NCI-H526 (cell line): ENCODE measurements at regions not wholly inside any gene's neighbourhood (a gene's known extent, or its start where the extent isn't known, plus 50 kb on each side); places are given as distances from the start of the nearest gene placed in this dataset.
"Not testable (repeated sequence)": the region's sequence is repeated elsewhere in the genome, so short reads cannot be mapped to it uniquely, and the experiment has no call there.

Source experiments
- DNase-seq, 2 experiments: peaks; one replicate each; lab custom pipeline; 2025; lab: John Stamatoyannopoulos, UW

DNA sequence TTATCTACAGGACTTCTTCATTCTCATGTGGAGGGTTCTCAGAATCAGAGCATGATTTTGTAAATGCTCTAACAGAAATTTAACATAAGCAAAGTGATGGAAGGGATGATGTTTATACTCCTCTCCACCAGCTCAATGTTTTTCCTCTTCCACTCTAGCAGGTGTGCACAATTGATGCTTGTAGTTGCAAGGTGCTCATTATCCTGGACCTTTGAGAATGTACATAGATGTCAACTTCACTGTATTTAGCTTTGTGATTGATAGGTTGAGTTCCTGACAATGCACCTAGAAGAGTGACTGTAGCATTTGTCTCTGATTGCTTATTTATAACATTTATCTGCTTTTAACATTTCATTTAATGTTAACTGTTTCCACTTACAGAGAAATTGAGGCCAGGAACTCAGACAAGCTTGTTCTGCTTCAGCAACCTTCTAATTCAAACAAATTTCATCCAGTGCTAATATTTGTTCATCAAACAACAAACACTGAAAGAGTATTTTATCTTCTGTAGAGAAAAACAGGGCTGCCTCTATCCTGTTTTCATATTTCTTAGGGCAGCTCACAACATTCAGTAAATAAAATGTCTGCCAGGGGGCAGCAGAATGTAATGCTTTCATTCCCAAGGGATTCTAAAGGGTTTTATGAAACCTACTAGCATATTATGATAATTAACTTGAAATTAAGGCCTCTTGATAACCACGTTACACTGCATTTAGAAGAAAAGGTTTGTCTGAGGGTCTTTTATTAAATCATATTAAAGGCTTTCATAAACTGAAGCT lies 127.9 kb upstream of the NOL4 start:
- peak in 1 of 2 experiments; percentile 64 for DNase-seq

DNA sequence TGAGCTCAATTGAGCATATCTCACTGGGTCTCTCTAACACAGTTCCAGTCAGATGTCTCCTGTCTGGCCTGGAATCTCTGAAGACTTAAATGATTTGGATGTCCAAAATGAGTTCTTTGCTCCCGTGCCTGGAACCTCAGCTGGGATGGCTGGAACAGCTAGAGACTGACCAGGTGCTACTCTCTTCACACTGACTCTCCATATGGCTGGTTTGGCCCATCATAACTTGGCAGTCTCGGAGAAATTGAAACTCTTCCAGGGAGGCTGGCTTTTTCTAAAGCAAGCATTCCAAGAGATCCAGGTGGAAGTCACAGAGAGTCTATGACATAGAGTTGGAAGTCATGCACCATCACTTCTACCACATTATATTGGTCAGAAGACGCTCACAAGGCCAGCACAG lies 129.6 kb upstream of the NOL4 start:
- no peak for DNase-seq

DNA sequence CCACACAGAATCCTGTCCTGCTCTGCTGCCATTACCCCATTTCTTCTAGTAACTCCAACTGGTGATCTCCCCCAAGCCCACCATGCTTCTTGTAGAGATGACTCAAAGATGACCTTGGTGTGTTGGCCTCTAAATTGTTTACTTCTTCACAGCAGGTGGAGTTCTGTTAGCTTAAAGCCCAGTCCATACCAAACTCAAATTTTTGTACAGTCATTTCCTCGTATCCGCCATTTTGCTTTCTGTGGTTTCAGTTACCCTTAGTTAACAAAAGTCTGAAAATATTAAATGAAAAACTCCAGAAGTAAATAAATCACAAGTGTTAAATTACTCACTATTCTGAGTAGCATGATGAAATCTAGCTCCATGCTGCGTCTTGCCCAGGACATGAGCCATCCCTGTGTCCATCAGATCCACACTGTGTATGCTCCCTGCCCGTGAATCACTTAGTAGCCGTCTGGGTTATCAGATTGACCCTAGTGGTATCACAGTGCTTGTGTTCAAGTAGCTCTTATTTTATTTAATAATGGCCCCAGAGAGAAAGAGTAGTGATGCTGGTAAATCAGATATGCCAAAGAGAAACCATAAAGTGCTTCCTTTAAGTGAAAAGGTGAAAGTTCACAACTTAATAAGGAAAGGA lies 133.3 kb upstream of the NOL4 start:
- no peak for DNase-seq

DNA sequence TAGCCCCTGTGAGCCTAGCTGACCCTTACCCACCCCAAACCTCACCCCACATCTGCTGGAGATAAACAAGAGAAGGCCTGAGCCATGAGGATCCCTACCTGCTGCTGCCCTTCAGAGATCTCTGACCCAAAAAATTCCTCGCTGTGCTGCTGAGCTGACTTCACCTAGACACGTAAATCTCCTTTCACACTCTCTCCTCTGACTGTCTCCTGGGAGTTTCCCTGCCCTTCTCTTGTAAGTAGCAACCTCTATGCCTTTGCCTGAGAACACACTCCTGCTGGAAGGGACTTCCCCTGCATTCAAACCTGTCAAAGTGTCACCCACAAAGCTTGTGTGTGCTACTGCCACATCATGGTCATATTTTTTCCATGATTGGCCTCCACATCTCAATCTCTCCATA lies 134.2 kb upstream of the NOL4 start:
- DNase-seq, result no peak

DNA sequence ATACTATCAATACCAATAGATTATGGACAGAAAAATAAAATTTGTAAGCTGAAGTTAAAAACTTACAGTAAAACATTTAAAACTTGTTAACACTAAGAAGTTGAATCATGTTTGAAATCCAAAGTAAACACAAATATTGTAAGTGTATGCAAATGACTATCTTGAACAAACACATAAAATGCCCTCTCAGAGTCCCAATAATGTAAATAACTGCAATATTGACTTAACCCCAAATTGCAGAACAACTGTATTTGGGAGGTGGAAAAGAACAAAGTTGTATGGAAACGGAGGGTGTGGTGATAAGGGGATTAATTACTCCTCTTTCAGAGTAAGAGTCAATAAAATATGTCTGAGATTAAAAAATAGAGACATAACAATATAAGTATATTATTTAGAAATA lies 140.0 kb upstream of the NOL4 start:
- DNase-seq, result peak in 1 of 2 experiments; percentile 14

DNA sequence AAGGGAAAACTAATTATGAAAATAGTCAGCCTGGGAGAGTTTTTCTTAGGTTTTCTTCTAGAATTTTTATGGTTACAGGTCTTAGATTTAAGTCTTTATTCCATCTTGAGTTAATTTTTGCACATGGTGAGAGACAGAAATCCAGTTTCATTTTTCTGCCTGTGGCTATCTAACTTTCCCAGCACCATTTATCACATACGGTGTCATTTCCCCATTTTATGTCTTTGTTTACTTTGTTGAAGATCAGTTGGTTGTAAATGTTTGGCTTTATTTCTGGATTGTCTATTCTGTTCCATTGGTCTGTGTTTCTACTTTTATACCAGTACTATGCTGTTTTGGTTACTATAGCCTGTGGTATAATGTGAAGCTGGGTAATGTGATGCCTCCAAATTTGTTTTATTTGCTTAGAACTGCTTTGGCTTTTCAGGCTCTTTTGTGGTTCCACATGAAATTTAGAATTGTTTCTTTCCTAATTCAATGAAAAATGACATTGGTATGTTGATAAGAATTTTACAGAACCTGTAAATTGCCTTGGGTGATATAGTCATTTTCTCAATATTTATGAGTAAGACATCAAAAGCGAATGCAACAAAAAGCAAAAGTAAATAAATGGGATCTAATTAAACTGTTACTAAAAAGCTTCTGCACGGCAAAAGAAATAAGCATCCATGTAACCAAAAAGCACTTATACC lies 146.1 kb upstream of the NOL4 start:
- DNase-seq, result no peak

DNA sequence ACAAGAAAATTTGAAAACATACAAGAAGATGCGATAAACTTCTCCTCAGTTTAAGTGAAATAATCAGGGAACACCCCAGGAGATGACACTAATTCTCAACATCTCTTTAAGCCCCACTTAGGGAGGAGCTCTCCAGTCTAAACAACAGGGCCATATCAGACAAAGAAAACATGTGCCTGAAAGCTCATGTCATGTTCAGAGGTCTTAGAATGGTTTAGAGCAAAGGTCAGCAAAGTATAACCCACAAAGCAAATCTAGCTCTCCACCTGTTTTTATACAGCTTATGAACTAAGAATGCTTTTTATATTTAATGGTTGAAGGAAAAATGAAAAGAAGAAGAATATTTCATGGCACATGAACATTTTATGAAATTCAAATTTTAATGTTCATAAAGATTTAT lies 155.6 kb upstream of the NOL4 start:
- DNase-seq, result no peak

DNA sequence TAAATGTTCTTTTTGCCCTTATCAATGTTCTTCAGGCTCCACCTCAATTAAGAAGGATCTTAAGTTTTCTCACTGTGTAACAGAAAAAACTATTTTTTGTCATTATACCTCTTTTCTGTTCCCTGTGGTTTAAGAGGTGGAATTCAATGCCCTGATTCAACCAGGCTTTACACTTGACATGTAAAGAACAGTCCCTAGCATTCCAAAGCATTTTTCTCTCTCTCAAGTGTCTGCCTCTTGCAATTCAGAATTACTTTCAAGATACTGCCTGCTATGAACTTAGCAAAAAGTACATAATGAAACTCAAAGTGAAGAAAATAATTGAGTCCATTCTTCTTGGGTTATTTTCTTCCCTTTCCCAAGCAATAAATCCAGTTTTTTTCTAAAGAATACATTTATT lies 160.6 kb upstream of the NOL4 start:
- DNase-seq, result no peak

DNA sequence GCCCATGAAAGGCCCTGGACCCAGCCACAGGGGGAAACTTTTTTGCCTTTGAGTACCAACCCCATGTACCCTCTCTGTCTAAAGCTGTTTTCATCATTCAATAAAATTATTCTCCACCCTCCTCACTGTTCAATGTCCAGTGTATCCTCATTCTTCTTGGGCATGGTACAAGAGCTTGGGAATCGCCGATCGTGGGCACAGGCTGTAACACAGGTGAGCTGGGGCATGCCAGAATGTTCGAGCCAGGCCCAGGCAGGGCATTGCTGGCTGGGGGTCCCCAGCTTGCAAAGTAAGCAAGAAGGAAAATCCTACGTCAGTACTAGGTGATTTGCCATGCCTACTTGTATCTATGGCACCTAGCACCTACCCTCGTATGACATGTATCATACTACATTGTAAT lies 162.1 kb upstream of the NOL4 start:
- no peak for DNase-seq

DNA sequence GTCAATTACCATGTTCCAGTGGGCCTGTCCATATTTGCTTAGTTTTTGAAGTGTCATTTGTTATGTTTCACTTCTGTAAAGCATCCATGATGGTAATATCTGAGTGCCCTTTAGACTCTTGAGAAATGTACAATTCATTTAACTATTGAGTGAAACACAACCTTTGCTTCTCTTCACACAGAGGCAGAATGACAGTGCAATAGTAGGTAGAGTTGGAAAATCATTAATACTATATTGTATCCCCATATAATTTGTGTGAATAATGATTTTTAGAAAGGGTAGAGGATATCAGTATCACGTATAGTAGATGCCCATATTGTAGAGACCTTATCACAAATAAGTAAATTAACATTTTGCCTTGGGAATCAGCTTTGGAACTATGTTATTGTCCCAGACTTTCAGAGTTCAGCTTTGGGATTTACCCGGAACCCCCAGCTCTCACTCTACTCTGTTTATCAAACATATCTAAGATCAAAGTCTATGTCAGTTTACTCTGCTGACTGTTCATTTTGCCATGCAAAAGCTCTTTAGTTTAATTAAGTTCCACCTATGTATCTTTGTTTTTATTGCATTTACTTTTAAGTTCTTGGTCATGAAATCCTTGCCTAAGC lies 172.7 kb upstream of the NOL4 start:
- DNase-seq, result peak; percentile 35

DNA sequence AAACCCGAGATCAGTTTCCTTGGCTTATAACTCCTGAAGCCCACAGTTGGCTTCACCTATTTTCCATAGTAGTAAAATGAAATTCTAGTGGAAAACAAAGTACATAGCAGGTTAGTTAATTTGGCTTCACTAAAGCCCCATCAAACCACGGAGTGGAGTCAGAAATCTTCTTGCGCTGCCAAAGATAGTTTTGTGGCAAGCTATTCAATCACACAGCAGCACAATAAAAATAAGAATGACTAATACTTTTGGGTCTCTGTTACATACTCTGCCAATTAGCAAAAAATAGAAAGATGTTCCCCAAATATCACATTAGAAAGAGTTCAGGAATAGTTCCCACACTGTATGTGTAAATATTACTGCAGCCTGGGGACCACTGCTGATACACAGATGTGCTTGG lies 175.2 kb upstream of the NOL4 start:
- DNase-seq, result no peak

DNA sequence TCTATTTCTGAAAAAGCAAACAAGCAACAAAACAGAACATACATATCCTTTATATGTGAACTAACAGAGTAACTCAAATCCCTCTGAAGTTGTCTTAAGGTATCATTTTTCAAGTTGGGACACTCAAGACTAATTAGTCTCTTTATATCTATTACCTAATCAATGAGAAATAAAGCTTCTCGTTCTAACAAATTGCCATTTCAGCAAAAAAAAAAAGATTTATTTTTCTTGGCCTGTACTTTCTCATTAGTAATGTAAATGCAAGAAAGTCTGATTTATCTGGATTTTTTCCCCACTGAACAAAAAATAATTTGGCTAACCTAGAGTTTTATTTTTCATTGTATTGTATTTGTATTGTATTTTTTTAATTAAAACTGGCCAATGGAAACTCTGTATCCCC lies 176.1 kb upstream of the NOL4 start:
- DNase-seq, result no peak

DNA sequence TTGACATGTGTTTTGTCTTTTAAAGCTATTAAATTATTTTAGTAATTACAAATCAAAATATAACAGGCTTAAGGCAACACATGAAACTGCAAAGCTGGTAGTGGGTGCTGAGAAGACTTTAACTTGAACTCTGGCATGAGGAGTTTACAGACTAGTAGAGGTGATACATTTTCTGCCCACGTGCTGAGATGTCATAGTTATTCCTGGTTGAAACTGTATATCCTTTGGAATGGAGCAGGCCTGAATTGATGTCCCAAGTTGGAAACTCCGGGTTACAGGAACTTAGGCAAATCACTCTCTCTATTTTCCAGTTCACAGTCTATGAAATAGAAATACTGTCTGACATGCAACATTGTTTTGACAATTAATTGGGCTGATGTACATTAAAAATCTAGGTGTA lies 177.1 kb upstream of the NOL4 start:
- DNase-seq, result no peak

DNA sequence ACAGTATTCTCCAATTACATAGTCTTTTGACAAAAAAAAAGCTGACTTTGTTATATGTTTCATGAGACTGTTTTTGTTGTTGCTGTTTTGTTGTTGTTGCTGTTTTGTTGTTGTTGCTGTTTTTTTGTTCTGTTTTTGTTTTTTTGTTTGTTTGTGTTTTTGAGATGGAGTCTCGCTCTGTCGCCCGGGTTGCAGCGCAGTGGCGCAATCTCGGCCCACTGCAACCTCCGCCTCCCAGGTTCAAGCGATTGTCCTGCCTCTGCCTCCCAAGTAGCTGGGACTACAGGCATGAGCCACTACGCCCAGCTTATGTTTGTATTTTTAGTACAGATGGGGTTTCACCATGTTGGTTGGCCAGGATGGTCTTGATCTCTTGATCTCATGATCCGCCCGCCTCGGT lies 182.8 kb upstream of the NOL4 start:
- DNase-seq, result not testable (repeated sequence)

DNA sequence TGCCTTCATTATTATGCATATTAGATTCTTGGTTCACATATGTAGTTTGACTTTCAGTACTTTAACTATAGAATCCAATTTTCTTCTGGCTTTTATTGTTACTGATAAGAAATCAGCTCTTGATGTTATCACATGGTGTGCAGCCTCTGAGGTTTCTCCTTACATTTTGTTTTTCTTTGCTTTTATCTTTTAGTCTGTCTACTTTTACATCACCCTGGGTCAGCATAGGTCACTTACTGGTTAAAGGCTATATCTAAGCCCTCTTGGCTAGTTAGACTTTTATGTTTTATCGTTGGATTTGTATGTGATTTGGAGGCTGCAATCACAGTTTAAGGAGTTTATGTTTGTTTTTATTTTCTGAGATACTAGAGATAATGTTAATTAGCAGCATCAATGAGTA lies 187.2 kb upstream of the NOL4 start:
- no peak for DNase-seq

DNA sequence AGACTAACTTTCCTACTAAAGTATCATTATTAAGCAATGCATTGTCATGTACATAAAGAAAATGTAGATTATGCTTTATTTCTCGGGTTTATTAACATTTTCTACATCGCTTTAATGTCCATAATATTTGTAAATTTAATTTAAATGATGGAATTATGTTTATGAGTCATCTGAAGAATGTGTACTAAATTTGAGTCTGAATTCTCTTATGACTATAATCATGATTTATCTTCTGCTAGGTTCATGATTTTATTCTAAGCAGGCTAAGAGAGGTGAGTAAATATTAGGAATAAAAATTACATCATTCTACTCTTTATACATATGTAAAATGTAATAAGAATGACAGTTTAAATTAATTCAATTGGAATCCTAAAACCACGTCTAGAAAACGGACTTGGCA lies 206.3 kb upstream of the NOL4 start:
- DNase-seq, result no peak

DNA sequence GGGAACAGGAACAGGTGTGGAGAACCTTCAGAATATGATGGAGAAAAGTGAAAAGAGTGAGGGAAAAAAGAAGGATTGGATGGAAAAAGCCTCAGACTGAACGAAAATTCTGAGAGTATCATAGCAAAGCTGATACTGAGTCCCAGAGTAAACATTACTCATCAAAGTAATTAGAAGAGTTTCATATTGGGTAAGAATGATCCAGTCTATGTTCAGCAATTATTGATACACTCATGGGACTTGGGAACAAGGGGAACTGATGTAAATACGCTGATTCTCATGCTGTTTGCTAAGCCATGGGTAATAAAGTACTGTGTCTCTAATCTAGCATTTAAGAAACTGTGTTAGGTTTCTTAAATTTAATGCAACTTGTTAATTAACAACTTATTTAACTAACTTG lies 219.9 kb upstream of the NOL4 start:
- DNase-seq, result no peak

DNA sequence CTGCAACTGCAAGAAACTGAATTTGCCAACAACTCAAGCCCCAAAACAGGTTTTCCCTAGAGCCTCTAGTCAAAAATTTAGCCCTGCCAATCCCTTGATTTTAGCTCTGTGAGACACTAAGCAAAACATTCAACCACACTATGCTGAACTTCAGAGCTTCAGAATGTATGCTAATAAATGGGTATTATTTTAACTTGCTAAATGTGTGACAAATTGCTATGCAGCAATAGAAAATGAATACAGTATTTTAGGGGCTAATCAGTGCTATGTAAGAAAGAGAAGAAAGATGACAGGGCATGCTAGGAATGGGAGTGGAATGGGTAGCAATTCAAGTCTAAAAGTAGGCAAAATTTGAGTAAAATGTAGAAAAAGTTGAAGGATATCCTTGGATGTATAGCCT lies 223.9 kb upstream of the NOL4 start:
- no peak for DNase-seq

DNA sequence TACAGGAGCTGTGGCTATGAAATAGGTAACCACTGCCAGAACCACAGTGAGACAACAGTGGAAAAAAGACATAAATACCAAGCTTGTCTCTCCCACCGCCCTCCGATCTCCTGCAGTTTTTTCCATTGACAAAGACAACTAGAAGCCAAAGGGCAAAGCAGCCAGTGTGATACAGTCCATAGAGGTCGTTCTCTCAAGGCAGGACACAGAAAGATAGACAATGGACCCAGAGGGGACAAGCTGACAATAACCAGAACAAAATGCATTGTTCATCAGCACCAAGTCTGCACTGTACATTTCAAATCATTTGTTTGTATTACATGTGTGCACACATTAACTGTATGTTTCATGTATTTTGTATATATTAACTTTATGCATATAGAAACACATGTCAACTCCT lies 233.0 kb upstream of the NOL4 start:
- DNase-seq, result no peak

DNA sequence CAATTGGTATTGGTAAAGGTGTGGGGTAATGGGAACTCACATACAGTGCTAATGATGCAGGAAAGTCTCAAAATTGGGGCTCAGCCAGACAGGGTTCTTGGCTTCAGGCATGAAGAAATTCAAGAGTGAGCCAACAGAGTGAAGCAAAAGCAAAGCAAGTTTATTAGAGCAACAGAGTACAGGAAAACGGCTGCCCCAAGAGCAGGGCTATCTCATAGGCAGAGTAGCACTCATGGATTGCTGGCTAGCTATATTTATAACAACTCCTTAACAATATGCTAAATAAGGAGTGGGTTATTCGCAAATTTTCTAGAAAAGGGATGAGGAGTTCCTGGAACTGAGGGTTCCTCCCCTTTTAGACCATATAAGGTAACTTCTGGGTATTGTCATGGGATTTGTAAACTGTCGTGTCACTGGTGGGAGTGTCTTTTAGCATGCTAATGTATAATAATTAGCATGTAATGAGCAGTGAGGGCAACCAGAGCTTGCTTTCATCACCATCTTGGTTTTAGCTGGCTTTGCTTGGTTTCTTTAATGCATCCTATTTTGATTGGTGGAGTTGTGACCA lies 233.8 kb upstream of the NOL4 start:
- DNase-seq, result no peak

DNA sequence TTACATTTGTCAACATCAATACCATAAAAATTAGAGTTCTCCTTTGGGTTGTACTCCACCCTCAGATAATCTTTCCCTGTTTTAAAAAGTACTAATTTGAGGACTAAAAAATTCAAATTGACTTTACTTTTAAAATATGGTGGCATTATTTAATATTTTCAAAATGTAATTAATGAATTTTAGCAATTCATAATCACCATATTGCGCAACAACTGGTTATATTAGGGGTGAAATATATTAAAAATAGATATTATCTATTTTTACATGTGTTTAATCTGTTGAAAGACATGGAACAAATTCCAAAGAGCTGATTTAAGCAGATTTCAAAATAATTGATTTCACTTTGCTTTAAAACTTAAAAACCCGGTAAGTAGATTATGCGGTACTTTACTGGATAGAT lies 236.6 kb upstream of the NOL4 start:
- no peak for DNase-seq

DNA sequence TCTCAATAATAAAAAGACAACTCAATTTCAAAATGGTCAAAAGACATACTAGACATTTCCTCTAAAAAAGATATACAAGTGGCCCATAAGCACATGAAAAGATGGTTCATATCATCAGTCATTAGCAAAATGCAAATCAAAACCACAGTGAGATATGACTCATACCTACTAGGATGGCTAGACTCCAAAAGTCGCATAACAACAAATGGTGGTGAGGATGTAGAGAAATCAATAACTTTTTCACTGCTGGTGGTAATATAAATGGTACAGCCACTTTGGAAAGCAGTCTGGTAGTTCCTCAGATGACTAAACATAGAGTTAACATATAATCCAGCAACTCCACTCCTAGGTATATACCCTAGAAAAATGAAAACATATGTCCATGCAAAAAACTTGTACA lies 242.3 kb upstream of the NOL4 start:
- DNase-seq, result no peak
